GM18868 (cell line): ENCODE measurements at regions not wholly inside any gene's neighbourhood (a gene's known extent, or its start where the extent isn't known, plus 50 kb on each side); places are given as distances from the start of the nearest gene placed in this dataset.

Experiments used
- ATAC-seq: cut with Tn5 transposase; IDR thresholded peaks from one replicate; pipeline ENCODE4 v1.9.1; 2021; ENCODE audit warnings: mild to moderate bottlenecking, moderate library complexity; ENCODE audit not compliant: unreplicated experiment

- ATAC-seq: no peak
Measured at GRCh38 chr2:19846567-19846966, 55.2 kb downstream of the TTC32 start.

DNA sequence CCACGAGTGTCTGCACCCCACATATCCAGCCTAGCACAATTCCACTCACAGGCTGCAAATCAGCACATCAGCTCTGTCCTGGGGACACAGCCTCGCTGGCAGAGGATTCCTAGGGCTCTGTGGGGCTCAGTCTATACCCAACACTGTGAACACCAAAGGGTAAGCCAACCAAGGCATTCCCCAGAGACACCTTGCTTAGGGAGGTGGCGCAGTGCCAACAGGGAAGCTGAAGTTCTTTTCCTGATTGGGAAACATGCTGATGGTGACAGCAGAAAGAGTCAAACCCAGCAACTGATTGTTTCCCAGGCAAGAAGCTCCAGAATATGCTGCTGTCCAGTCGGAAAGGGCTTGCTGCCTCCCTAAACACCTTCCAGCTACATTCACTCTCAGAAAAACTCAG, 55.8 kb downstream of the TTC32 start:
- no peak for ATAC-seq

DNA sequence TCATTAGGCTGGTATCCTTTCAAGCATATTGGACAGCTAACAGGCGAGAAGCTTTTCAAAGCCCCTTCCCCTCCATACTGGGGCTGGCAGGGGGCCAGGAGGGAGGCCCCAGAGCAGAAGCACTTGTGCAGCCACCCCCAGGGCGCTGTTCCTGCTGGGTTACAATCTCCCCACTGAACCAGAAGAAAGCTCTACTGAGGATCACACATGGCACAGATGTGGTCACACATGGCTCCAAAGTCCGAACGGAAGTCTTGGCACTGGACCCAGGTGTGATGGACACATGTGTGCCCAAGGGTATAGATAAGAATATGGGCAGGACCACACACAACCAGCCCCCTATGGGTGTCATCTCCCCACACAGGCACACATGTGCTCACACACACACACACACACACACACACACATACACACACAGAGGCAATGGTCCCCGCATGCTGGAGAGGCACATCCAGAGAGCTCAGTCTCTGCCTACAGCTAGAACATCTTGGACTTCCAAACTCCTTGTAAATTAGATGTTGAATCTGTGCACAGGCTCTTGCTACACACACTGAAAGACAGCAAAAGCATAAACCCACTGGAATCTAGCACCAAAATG, 56.4 kb downstream of the TTC32 start:
- ATAC-seq: no peak

DNA sequence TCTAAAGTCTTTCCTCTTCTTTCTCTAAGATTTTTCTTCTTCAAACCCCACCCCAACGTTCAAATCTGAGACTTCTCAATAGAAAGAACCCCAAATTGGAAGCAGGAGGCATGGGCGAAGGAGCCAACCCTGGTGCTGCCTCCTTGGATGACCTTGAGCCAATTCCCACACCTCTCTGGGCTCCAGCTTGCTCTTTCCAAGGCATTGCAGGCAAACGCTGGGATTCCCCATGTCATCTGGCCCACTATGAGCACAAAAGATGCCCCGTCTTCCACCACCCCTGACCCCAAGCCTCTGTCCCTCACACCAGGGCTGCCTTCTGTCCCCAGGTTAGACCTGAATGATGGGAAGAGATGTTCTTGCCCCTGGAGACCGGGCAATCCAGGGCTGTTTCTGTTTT, 57.0 kb downstream of the TTC32 start:
- ATAC-seq: no peak

GRCh38 chr2:19843992-19844515, 57.7 kb downstream of the TTC32 start:
- no peak for ATAC-seq

GRCh38 chr2:19841918-19842693, 59.7 kb downstream of the TTC32 start:
- ATAC-seq: no peak

DNA sequence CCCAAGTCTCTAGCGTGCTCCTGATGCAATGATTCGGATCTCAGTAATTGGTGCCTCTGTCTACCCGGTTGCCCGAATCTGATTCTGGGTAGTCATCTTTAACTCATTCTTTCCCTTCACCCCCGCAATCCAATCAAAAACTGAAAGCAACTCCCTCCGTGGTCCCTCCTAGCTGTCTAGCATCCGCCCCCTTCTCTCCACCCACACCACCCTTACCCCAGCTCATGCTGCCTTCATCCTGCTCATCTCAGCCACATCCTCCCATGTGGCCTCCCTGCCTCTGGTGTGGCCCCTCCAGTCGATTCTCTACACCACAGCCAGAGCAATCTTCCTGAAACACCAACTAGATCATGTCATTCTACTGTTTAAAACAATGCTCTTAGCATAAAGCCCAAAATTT, 62.3 kb downstream of the TTC32 start:
- no peak for ATAC-seq

DNA sequence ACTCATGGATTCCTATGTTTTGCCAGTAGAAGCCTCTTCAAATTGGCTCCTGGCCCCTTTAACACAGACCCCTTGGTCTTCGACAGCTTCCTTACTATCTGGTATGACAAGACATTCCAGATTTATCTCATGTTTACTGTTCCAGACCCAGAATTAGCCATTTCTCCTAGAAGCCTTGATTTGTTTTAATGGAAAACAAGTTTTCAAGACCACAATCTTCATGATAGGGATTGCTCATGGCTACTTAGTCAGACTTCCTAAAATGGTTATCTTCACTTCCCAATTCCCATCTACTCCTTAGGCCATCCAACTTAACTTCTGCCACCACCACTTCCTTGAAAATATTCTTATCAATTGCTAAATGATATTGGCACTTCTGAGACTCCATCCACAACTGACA, 63.2 kb downstream of the TTC32 start:
- no peak for ATAC-seq

DNA sequence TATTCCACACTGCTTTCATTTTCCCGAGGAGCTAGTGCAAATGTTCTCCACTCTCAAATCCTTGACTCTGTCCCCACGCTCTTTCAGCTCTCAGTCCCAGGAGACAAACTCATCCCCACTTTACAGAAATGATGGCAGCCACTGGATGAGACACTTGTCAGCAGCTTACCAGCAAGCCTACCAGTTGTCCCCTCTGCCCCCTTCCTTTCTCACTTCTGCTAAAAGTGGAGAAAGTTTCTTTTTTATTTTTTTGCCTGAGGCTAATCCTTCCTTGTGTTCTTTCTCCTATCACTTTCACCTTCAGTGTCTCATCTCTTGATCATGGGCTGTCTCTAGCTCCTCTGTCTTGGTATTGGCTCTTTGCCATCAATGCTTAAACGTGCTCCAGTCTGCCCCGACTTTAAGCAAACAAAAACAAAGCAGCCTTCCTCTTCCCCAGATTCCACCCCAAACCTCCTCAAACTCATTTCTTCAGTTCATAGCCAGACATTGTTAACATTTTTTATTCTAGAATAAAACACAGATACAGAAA, 64.5 kb downstream of the TTC32 start:
- no peak for ATAC-seq

GRCh38 chr2:19835781-19836281, 66.0 kb downstream of the TTC32 start:
- ATAC-seq: no peak

DNA sequence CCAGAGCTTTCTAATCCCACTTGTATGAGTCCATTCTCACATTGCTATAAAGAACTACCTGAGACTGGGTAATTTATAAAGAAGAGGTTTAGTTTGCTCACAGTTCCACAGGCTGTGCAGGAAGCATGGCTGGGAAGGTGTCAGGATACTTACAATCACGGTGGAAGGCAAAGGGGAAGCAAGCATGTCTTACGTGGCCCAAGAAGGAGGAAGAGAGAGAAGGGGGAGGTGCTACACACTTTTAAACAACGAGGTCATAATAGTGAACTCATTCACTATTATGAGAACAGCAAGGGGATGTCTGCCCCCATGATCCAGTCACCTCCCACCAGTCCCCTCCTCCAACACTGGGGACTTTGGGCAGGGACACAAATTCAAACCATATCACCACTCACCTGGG, 67.8 kb downstream of the TTC32 start:
- no peak for ATAC-seq

GRCh38 chr2:19829672-19830071, 72.1 kb downstream of the TTC32 start:
- no peak for ATAC-seq

DNA sequence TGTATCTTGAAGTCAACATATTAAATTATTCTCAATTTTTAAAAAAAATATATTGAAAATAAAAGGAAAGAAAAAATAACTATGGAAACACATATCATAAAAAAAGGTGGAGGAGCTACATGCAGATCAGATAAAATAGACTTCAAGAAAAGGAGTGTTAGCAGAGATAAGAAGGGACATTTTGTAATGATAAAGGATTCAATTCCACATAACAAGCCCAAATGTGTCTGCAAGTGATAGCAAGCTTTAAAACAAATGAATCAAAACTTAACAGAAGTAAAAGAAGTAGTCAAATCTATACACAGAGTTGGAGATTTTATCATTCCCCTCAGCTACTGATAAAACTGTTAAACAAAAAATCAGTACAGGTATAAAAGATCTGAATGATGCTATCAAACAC, 74.9 kb downstream of the TTC32 start:
- no peak for ATAC-seq

GRCh38 chr2:19823507-19823906, 78.3 kb downstream of the TTC32 start:
- ATAC-seq: no peak

GRCh38 chr2:19819097-19820065, 82.4 kb downstream of the TTC32 start:
- no peak for ATAC-seq

DNA sequence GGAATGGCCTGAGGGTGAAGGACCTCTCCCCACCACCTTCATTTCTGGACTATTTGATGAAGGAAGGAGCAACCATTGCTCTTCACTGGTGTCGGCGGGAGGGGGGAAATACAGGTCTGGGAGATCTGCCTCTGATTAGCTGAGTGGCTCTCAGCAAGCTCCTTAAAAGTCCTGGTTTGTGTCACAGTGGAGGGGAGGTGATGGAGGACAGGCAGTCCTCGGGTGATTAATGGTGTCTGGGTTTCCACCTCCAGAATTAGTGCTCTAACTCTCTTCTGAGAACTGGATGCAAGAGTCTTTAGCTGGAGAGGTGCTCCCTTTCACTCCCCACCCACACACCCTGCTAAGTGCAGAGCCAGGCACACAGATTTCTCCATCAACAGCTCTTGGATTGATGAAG, 83.2 kb downstream of the TTC32 start:
- ATAC-seq: no peak

DNA sequence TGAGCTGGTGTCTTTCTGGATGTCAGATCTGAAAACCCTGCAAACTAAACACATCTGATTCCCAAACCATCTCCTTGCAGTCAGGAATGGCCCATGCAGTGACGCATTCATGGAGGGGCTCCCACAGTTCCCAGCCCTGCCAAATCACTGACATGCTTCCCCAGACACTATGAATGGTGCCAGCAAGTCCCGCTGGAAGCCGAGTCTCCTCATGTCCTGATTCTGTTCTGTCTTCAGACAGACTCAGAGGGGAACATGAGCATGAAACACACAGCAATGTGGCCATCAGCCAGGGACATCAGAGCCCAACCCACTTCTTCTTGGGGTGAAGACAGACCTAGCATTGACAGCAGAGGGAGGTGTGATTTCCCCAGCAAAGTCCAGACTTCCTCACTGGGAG, 83.7 kb downstream of the TTC32 start:
- no peak for ATAC-seq

- no peak for ATAC-seq
Measured at GRCh38 chr2:19815746-19816145, 86.0 kb downstream of the TTC32 start.

DNA sequence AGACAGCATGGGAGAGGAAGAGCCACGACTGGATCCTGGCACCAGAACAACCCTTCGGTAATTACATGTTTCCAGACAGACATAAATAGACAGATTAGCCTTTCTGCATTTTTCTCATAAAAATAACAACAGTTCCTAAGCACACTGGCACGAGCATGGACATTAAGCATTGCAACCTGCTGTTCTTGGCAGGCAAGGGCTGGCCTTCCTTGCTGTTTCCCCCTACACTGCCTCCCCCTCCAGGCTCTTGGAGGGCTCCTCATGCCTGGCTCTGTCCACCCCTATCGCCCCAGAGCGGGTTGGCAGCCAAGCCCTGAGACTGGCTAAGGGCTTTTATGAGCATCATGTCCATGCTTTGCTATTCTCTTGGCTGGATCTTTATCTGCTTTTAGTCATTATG, 89.6 kb downstream of the TTC32 start:
- no peak for ATAC-seq

DNA sequence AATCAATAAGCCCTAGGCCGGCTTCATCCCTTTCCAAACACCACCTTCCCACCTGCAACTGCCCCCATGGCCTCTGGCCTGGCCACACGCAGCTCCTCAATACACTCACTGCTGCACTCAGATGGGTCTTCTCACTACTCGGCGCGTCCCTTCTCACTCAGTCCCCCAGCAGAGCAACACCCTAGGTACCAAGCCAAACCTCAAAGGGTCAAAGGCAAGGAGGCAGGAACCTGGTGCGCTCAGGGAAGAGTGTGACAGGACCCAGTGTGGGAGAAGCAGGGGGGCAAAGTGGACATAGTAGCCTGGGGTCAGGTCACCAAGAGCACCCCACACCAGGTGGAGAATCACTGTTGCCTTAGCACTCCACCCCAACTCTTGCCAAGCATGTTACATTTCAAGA, 90.6 kb downstream of the TTC32 start:
- no peak for ATAC-seq

GRCh38 chr2:19810637-19811036, 91.1 kb downstream of the TTC32 start:
- no peak for ATAC-seq
